ENCODE measurements at regions not wholly inside any gene's neighbourhood (a gene's known extent, or its start where the extent isn't known, plus 50 kb on each side); places are given as distances from the start of the nearest gene placed in this dataset.

DNA sequence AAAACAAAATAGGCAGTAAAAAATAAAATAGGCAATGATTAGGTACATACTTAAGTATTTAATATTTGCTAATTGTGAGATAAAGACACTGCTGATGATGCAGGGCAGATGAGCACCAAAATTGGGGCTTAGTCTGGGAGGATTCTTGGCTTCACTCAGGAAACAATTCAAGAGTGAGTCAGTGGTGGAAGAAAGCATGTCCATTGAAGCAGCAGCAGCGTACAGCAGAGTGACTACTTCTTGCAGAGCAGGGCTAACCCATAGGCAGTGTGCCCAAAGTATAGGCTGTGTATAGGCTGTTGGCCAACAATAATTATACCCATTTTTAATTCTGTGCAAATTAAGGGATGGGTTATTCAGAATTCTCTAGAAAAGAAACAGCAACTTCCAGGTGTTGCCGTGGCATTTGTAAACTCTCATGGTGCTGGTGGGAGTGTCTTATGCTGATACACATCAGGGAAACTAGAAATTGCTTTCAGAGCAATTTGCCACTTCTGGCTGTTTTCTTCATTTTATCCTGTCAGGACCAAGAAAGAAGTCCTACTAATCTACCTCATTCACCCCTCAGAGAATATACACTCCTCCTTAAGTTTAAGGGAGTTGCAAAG, 317.3 kb upstream of the NAALADL2 start:
- Histone ChIP-seq H3K56ac (ENCODE audit: low read length) (no peak overlapping the region), H4K5ac (ENCODE audit: low read length) (no peak overlapping the region), H3K18ac (ENCODE audit: low read length) (no peak overlapping the region), H2BK5ac (ENCODE audit: low read length) (no peak overlapping the region), H2AK5ac (ENCODE audit: low read length) (no peak overlapping the region), H3K4me3 (ENCODE audit: low read length) (no peak overlapping the region), H3K4me2 (ENCODE audit: low read length) (no peak overlapping the region), H3K4me1 (ENCODE audit: control insufficient read depth, low read depth, low read length) (no peaks in the 10 kb centered on the region), H3K27me3 (ENCODE audit: insufficient read depth, low read length, poor library complexity) (no peaks in the 10 kb centered on the region), H3K36me3 (ENCODE audit: control insufficient read depth, insufficient read depth, low read length) (no peaks in the 10 kb centered on the region), H4K8ac (ENCODE audit: low read depth, low read length) (no peak overlapping the region), H2BK120ac (ENCODE audit: low read depth, low read length) (no peak overlapping the region), H3K79me1 (ENCODE audit: low read length) (no peaks in the 10 kb centered on the region), H3K23ac (ENCODE audit: low read length) (no peak overlapping the region), H2BK15ac (replicated peaks; ENCODE audit: low read depth) (no peak overlapping the region), H3K79me2 (ENCODE audit: control insufficient read depth, insufficient read depth, low read length) (no peaks in the 10 kb centered on the region), H3K4ac (ENCODE audit: low read depth, low read length) (no peak overlapping the region), H3K27ac (ENCODE audit: low read depth, low read length) (no peak overlapping the region), H3K9ac (ENCODE audit: low read length) (no peak overlapping the region)
- no CpG with 5 or more reads among the region's 2 CpGs for WGBS (ENCODE audit: extremely low coverage, insufficient coverage, low lambda C conversion rate)
- DNase-seq = no peak

DNA sequence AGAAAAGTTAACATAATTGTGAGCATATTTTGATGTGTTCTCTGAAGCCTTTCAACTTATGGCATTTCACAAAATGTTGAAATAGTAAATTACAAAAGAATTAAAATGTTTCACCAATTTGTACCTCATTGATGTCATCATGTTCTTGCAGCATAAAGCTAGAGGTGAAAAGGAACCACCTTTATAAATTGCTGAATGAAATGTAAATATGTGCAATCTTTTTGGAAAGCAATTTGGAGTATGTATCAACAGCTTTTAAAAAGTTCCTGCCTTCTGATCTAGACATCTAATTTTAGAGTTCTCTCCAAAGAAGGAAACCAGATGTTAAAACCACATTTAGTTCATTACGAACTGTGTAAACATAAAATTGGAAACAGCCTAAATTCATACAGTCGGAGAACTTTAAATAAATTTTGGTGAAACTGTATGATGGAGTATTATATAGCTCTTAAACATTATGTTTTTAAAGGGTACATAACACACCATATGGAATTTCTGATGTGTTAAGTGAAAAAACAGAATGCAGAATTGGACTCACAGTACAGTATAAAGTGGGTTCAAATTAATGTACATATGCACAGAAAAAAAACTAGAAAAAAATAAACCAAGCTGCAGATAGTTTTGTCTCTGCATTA, 311.2 kb upstream of the NAALADL2 start:
- H3K27me3 ChIP-seq (ENCODE audit: insufficient read depth, low read length, poor library complexity) = no peaks in the 10 kb centered on the region
- H3K79me1 ChIP-seq (ENCODE audit: low read length) = no peaks in the 10 kb centered on the region
- H3K4me3 ChIP-seq (ENCODE audit: low read length) = no peak overlapping the region
- no peak overlapping the region for H2BK5ac ChIP-seq (ENCODE audit: low read length)
- no peak overlapping the region for H3K4me2 ChIP-seq (ENCODE audit: low read length)
- H3K4ac ChIP-seq (ENCODE audit: low read depth, low read length) = no peak overlapping the region
- H3K4me1 ChIP-seq (ENCODE audit: control insufficient read depth, low read depth, low read length) = no peaks in the 10 kb centered on the region
- H3K79me2 ChIP-seq (ENCODE audit: control insufficient read depth, insufficient read depth, low read length) = no peaks in the 10 kb centered on the region
- H3K56ac ChIP-seq (ENCODE audit: low read length) = no peak overlapping the region
- no peak overlapping the region for H3K23ac ChIP-seq (ENCODE audit: low read length)
- H4K5ac ChIP-seq (ENCODE audit: low read length) = no peak overlapping the region
- H2BK120ac ChIP-seq (ENCODE audit: low read depth, low read length) = no peak overlapping the region
- no peak overlapping the region for H3K27ac ChIP-seq (ENCODE audit: low read depth, low read length)
- no peaks in the 10 kb centered on the region for H3K36me3 ChIP-seq (ENCODE audit: control insufficient read depth, insufficient read depth, low read length)
- DNase-seq = no peak
- no CpG with 5 or more reads among the region's 2 CpGs for WGBS (ENCODE audit: extremely low coverage, insufficient coverage, low lambda C conversion rate)
- no peak overlapping the region for H2AK5ac ChIP-seq (ENCODE audit: low read length)
- H2BK15ac ChIP-seq (replicated peaks; ENCODE audit: low read depth) = no peak overlapping the region
- H4K8ac ChIP-seq (ENCODE audit: low read depth, low read length) = no peak overlapping the region
- no peak overlapping the region for H3K18ac ChIP-seq (ENCODE audit: low read length)
- no peak overlapping the region for H3K9ac ChIP-seq (ENCODE audit: low read length)

DNA sequence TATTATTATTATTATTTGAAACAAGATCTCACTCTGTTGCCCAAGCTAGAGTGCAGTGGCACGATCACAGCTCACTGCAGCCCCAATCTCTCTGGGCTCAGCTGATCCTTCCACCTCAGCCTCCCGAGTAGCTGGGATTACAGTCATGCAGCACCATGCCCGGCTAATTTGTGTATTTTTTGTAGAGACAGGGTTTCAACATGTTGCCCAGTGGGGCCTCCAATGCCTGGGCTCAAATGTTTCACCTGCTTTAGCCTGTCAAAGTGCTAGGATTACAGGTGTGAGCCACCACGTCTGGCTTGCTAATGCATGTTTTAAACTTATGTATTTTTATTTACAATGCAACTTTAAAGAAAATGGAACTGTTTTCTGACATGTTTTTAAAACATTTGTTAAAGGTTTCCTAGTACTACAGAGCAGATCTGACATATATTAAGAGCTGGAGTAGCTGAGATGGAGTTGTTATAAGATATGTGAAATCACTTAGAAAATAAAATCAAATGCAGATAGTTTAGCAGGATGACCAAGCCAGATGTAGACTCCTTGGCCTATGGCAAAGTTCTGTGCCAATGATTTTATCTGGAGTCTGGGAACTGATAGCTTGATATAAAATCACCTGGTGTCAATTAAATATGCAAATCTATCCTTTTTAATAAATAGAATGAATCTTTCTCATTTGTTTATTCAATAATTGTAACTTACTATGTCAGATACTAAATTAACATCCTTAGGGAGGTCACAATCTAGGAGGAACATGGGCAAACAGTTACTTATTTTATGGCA, 310.1 kb upstream of the NAALADL2 start:
- H4K8ac ChIP-seq (ENCODE audit: low read depth, low read length) = no peak overlapping the region
- no peaks in the 10 kb centered on the region for H3K79me2 ChIP-seq (ENCODE audit: control insufficient read depth, insufficient read depth, low read length)
- H3K18ac ChIP-seq (ENCODE audit: low read length) = no peak overlapping the region
- no peak overlapping the region for H2BK5ac ChIP-seq (ENCODE audit: low read length)
- H3K36me3 ChIP-seq (ENCODE audit: control insufficient read depth, insufficient read depth, low read length) = no peaks in the 10 kb centered on the region
- no peak overlapping the region for H3K4ac ChIP-seq (ENCODE audit: low read depth, low read length)
- no peak overlapping the region for H2BK15ac ChIP-seq (replicated peaks; ENCODE audit: low read depth)
- no CpG with 5 or more reads among the region's 4 CpGs for WGBS (ENCODE audit: extremely low coverage, insufficient coverage, low lambda C conversion rate)
- H2AK5ac ChIP-seq (ENCODE audit: low read length) = no peak overlapping the region
- H4K5ac ChIP-seq (ENCODE audit: low read length) = no peak overlapping the region
- no peak overlapping the region for H3K56ac ChIP-seq (ENCODE audit: low read length)
- H3K27ac ChIP-seq (ENCODE audit: low read depth, low read length) = no peak overlapping the region
- H3K4me1 ChIP-seq (ENCODE audit: control insufficient read depth, low read depth, low read length) = no peaks in the 10 kb centered on the region
- no peaks in the 10 kb centered on the region for H3K27me3 ChIP-seq (ENCODE audit: insufficient read depth, low read length, poor library complexity)
- H3K23ac ChIP-seq (ENCODE audit: low read length) = no peak overlapping the region
- no peak for DNase-seq
- no peak overlapping the region for H2BK120ac ChIP-seq (ENCODE audit: low read depth, low read length)
- H3K4me3 ChIP-seq (ENCODE audit: low read length) = no peak overlapping the region
- H3K79me1 ChIP-seq (ENCODE audit: low read length) = no peaks in the 10 kb centered on the region
- H3K9ac ChIP-seq (ENCODE audit: low read length) = no peak overlapping the region
- no peak overlapping the region for H3K4me2 ChIP-seq (ENCODE audit: low read length)

DNA sequence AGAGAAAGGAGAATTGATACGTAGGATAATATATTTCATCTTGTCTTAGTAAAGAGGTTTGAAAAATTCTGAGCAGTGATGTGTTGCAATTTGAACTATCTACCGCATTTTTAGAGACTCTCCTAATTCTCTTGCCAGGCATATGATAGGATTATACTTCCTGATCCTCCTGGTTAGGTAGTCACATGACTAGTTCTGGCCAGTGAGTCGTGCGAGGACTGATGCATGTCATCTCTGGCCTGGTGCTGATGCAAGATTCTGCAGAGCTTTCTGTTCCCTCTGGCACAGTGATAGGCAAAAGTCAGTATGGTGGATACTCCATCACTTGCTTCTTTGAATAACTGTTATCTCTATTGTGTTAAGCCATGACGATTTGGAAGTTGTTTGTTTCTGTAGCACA, 277.6 kb upstream of the NAALADL2 start:
- no peak overlapping the region for H3K4me3 ChIP-seq (ENCODE audit: low read length)
- H3K27me3 ChIP-seq (ENCODE audit: insufficient read depth, low read length, poor library complexity) = no peaks in the 10 kb centered on the region
- no peak overlapping the region for H3K4ac ChIP-seq (ENCODE audit: low read depth, low read length)
- no peak overlapping the region for H2BK5ac ChIP-seq (ENCODE audit: low read length)
- no peaks in the 10 kb centered on the region for H3K36me3 ChIP-seq (ENCODE audit: control insufficient read depth, insufficient read depth, low read length)
- no peak overlapping the region for H4K8ac ChIP-seq (ENCODE audit: low read depth, low read length)
- no peak overlapping the region for H2AK5ac ChIP-seq (ENCODE audit: low read length)
- H3K4me1 ChIP-seq (ENCODE audit: control insufficient read depth, low read depth, low read length) = no peaks in the 10 kb centered on the region
- peak; percentile 23 for DNase-seq
- no peak overlapping the region for H3K18ac ChIP-seq (ENCODE audit: low read length)
- no peak overlapping the region for H3K56ac ChIP-seq (ENCODE audit: low read length)
- no peak overlapping the region for H3K23ac ChIP-seq (ENCODE audit: low read length)
- H3K4me2 ChIP-seq (ENCODE audit: low read length) = no peak overlapping the region
- H4K5ac ChIP-seq (ENCODE audit: low read length) = no peak overlapping the region
- no peak overlapping the region for H2BK120ac ChIP-seq (ENCODE audit: low read depth, low read length)
- no peaks in the 10 kb centered on the region for H3K79me2 ChIP-seq (ENCODE audit: control insufficient read depth, insufficient read depth, low read length)
- no peak overlapping the region for H3K27ac ChIP-seq (ENCODE audit: low read depth, low read length)
- H2BK15ac ChIP-seq (replicated peaks; ENCODE audit: low read depth) = no peak overlapping the region
- H3K9ac ChIP-seq (ENCODE audit: low read length) = no peak overlapping the region
- 100% methylated on average over 1 of the region's 5 CpGs for WGBS (ENCODE audit: extremely low coverage, insufficient coverage, low lambda C conversion rate)
- H3K79me1 ChIP-seq (ENCODE audit: low read length) = no peaks in the 10 kb centered on the region

DNA sequence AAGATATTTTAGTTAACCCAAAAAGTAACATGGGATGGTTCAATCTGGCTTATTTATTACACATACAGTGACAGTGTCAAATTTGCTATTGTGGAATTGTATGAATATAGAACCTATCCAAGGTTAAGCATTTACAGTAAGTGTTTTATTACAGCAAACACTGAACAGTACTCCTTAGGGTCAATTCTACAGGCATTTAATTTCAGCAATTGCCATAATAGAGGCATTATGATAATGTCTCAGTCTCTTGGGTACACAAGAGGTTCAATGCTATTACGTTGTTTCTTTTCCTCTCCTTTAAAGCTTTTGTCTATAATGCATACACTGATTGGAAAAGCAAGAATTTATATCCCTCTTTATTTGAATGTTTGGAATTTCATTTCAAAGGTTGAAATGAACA, 275.7 kb upstream of the NAALADL2 start:
- Histone ChIP-seq H2AK5ac (ENCODE audit: low read length) (no peak overlapping the region), H3K4me3 (ENCODE audit: low read length) (no peak overlapping the region), H3K9ac (ENCODE audit: low read length) (no peak overlapping the region), H3K36me3 (ENCODE audit: control insufficient read depth, insufficient read depth, low read length) (no peaks in the 10 kb centered on the region), H4K5ac (ENCODE audit: low read length) (no peak overlapping the region), H3K23ac (ENCODE audit: low read length) (no peak overlapping the region), H3K79me2 (ENCODE audit: control insufficient read depth, insufficient read depth, low read length) (no peaks in the 10 kb centered on the region), H2BK120ac (ENCODE audit: low read depth, low read length) (no peak overlapping the region), H3K27me3 (ENCODE audit: insufficient read depth, low read length, poor library complexity) (no peaks in the 10 kb centered on the region), H3K4ac (ENCODE audit: low read depth, low read length) (no peak overlapping the region), H3K4me1 (ENCODE audit: control insufficient read depth, low read depth, low read length) (no peaks in the 10 kb centered on the region), H3K18ac (ENCODE audit: low read length) (no peak overlapping the region), H2BK15ac (replicated peaks; ENCODE audit: low read depth) (no peak overlapping the region), H3K79me1 (ENCODE audit: low read length) (no peaks in the 10 kb centered on the region), H3K27ac (ENCODE audit: low read depth, low read length) (no peak overlapping the region), H2BK5ac (ENCODE audit: low read length) (no peak overlapping the region), H3K4me2 (ENCODE audit: low read length) (no peak overlapping the region), H4K8ac (ENCODE audit: low read depth, low read length) (no peak overlapping the region), H3K56ac (ENCODE audit: low read length) (no peak overlapping the region)
- no peak for DNase-seq
- no CpG with 5 or more reads among the region's 1 CpG for WGBS (ENCODE audit: extremely low coverage, insufficient coverage, low lambda C conversion rate)

All from mesendoderm (in vitro differentiated cells).